NCI-H748 treated with DMSO at 0.1 percent for 48 hours (cell line): ENCODE measurements at regions not wholly inside any gene's neighbourhood (a gene's known extent, or its start where the extent isn't known, plus 50 kb on each side); places are given as distances from the start of the nearest gene placed in this dataset.
"Not testable (repeated sequence)": the region's sequence is repeated elsewhere in the genome, so short reads cannot be mapped to it uniquely, and the experiment has no call there.

Source experiments
- DNase-seq: peaks from one replicate; lab custom pipeline; 2025; lab: John Stamatoyannopoulos, UW

- DNase-seq: no peak
Observed at GRCh38 chr11:97865424-97866012, 1155.2 kb upstream of the CNTN5 start.

- DNase-seq: no peak
Observed at GRCh38 chr11:97871816-97872215, 1148.9 kb upstream of the CNTN5 start.

- DNase-seq: no peak
Observed at GRCh38 chr11:97880209-97880608, 1140.5 kb upstream of the CNTN5 start.

GRCh38 chr11:97883086-97883485, 1137.7 kb upstream of the CNTN5 start:
- DNase-seq: no peak

GRCh38 chr11:97888641-97889040, 1132.1 kb upstream of the CNTN5 start:
- DNase-seq: peak; percentile 46

- DNase-seq: no peak
Observed at GRCh38 chr11:97890466-97890865, 1130.3 kb upstream of the CNTN5 start.

- DNase-seq: no peak
Observed at GRCh38 chr11:97893612-97894011, 1127.1 kb upstream of the CNTN5 start.

GRCh38 chr11:97894978-97895377, 1125.8 kb upstream of the CNTN5 start:
- DNase-seq: no peak

GRCh38 chr11:97895572-97895971, 1125.2 kb upstream of the CNTN5 start:
- DNase-seq: no peak

- no peak for DNase-seq
Observed at GRCh38 chr11:97902828-97903227, 1117.9 kb upstream of the CNTN5 start.

GRCh38 chr11:97905101-97905500, 1115.6 kb upstream of the CNTN5 start:
- DNase-seq: no peak

- no peak for DNase-seq
Observed at GRCh38 chr11:97905671-97906070, 1115.1 kb upstream of the CNTN5 start.

GRCh38 chr11:97908354-97908753, 1112.4 kb upstream of the CNTN5 start:
- no peak for DNase-seq

- DNase-seq: no peak
Observed at GRCh38 chr11:97909614-97910399, 1110.9 kb upstream of the CNTN5 start.

GRCh38 chr11:97912629-97913028, 1108.1 kb upstream of the CNTN5 start:
- DNase-seq: no peak

- DNase-seq: not testable (repeated sequence)
Observed at GRCh38 chr11:97922933-97923332, 1097.8 kb upstream of the CNTN5 start.

GRCh38 chr11:97934572-97935208, 1086.1 kb upstream of the CNTN5 start:
- DNase-seq: no peak

- no peak for DNase-seq
Observed at GRCh38 chr11:97937501-97937900, 1083.2 kb upstream of the CNTN5 start.

GRCh38 chr11:97938789-97939188, 1082.0 kb upstream of the CNTN5 start:
- no peak for DNase-seq

GRCh38 chr11:97943493-97943892, 1077.3 kb upstream of the CNTN5 start:
- no peak for DNase-seq

- no peak for DNase-seq
Observed at GRCh38 chr11:97948793-97949192, 1072.0 kb upstream of the CNTN5 start.

GRCh38 chr11:97955595-97955994, 1065.2 kb upstream of the CNTN5 start:
- DNase-seq: no peak

GRCh38 chr11:97956904-97957303, 1063.8 kb upstream of the CNTN5 start:
- DNase-seq: no peak
